Tibial nerve (tissue), 4 donors: ENCODE measurements at regions not wholly inside any gene's neighbourhood (a gene's known extent, or its start where the extent isn't known, plus 50 kb on each side); places are given as distances from the start of the nearest gene placed in this dataset.

Source experiments
- CTCF ChIP-seq, 5 experiments: fragments of 200-600 bp in 3 of 5; fragments of 450-650 bp in 2 of 5; sonication (generic) in 3 of 5; IDR thresholded peaks; one replicate each; pipeline ENCODE4 v1.5.1; 2016 to 2019; ENCODE audit warnings: antibody characterized with exemption in 5 of 5, mild to moderate bottlenecking in 3 of 5, moderate library complexity in 2 of 5
- EP300 ChIP-seq, 2 donors: sonication (generic); formaldehyde crosslinking; IDR thresholded peaks; one replicate each; pipeline ENCODE4 v1.6.1; 2017; ENCODE audit warnings: antibody characterized with exemption in 2 of 2, mild to moderate bottlenecking in 1 of 2
- POLR2A ChIP-seq, 2 donors: fragments of 450-650 bp; IDR thresholded peaks; one replicate each; pipeline ENCODE4 v1.6.1; 2017; ENCODE audit warnings: antibody characterized with exemption in 2 of 2, mild to moderate bottlenecking in 2 of 2, moderate library complexity in 2 of 2

- TF ChIP-seq CTCF (IDR thresholded peaks at IDR 0.05), result no peak
- TF ChIP-seq POLR2A (IDR thresholded peaks at IDR 0.05), result no peak
- no peak for TF ChIP-seq EP300 (IDR thresholded peaks at IDR 0.05)
These were observed 161.0 kb upstream of the KAZN start for GRCh38 chr1:14437417-14437918.
